GM19468 (cell line): ENCODE measurements at regions not wholly inside any gene's neighbourhood (a gene's known extent, or its start where the extent isn't known, plus 50 kb on each side); places are given as distances from the start of the nearest gene placed in this dataset.

ENCODE experiments used
- ATAC-seq: cut with Tn5 transposase; IDR thresholded peaks from one replicate; pipeline ENCODE4 v1.9.1; 2021; ENCODE audit warnings: mild to moderate bottlenecking, moderate library complexity, moderate number of reproducible peaks; ENCODE audit not compliant: unreplicated experiment; ENCODE audit errors: extremely low read depth

GRCh38 chr7:114852293-114852692 lies 69.6 kb upstream of the MDFIC start:
- ATAC-seq = no peak

DNA sequence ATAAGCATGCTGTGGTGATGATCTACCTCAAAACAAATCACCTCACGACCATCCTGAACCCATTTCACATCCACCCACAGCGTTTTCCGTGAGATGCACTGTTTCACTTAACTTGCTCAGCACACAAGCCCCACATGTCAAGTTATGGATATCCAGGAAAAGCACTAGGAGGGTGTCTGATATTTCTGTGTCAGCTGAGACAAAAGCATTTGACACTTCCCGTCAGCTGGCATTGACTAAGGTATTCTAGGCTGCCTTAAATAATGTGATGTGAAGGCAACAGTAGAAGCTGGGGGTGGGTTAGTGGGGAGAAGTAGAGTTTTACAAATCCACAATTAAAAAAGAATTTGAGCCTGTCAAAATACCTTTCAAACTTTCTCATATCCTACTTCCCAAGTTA lies 68.7 kb upstream of the MDFIC start:
- ATAC-seq = no peak

DNA sequence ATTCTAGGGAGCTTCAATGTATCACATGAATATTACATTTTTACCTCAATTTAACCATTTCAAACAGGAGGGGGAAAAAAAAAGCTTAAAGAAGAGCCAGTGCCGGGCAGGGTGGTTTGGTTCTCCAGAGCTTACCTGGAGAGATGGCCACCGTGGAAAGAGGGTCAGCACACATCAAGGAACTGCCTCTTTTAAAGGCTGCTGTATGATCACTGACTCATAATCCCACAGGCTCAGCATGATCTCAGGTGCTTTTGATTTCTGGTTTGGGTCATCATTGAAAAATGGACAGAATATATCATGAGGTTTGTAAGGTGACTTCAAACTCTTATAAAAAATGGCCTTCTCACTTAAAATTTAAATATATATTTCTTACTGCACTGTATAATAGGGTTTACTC lies 67.5 kb upstream of the MDFIC start:
- no peak for ATAC-seq

GRCh38 chr7:114856625-114857024 lies 65.3 kb upstream of the MDFIC start:
- no peak for ATAC-seq

DNA sequence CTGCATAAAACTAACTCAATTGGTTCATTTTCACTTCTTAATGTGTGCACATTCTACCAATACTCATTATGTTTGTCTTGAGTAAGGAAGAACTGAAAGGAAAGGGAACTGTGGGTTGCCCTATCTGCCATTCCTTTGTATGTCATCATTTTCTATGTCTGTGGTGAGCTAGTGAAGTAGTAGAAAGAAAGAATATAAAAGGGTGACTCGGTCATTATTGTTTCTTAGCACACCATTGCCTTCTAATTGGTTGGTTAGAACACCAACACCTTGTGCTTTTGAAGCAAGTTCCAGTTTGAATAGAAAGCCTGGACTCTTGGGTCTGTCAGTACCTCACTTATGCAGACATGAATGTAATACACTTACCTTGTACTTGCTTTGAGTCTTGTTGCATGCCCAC lies 64.3 kb upstream of the MDFIC start:
- no peak for ATAC-seq

- no peak for ATAC-seq
Measured at GRCh38 chr7:114859477-114859876, 62.4 kb upstream of the MDFIC start.

DNA sequence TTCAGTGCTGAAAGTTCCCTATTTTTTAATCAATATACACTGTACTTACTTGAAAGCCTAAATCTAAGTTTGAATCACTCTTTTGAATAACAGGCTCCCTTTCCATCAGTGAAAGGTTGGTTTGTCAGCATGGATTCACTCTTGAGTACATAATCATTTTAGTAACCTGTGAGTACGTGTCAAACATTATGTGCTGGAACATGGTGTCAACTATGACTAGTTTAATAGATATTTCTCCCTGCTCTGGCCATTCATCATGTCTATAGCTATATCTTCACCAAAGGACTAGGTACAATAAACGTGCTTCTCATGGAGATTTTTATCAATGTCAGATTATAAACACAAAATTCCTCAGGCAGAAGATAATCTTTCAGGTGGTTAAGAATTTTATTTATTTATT lies 61.7 kb upstream of the MDFIC start:
- no peak for ATAC-seq

DNA sequence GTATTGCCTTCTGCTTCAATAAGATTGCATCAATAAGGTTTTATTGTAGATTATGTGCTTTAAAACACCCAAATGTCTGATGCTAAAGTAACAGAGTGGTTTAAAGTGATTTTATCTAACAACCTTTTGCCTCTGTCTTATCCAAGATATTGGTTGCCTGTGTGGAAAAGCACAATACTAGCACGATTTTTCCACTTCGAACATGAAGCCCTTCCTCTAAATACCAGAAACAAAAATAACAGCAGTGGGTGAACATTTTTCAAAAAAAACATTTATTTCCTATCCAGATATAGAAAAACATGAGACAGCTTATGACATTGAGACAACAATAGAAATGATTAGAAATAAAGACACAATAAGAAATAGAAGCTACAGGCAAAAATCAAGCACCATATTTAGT lies 59.5 kb upstream of the MDFIC start:
- no peak for ATAC-seq

- ATAC-seq = no peak
Measured at GRCh38 chr7:114864278-114864677, 57.6 kb upstream of the MDFIC start.

GRCh38 chr7:114865564-114865963 lies 56.3 kb upstream of the MDFIC start:
- ATAC-seq = no peak
